Renal cortical epithelial cell (primary cell): ENCODE measurements at regions not wholly inside any gene's neighbourhood (a gene's known extent, or its start where the extent isn't known, plus 50 kb on each side); places are given as distances from the start of the nearest gene placed in this dataset.

ENCODE experiments used
- DNase-seq: peaks from one replicate; pipeline ENCODE4 v3.0.0-alpha.2; 2011; ENCODE audit warnings: low read depth

DNA sequence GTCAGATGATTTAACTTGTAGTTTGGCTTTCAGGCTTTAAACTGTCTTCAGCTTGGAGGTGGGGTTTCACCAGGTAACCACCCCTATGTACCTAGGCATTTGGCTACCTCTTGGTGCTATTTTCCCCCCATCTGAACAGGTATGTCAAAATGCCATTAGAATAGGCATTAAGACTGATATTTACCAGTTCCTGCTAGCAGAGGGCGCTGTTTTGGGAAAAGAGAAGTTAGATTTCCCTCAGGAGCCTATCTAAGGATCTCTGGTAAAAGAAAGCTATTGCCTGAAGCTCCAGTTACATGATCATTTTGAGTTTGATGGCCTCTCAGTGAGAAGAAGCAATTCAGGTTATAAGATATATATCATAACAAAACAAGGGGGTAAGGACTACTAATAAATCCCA, 879.1 kb downstream of the SH3BGRL start:
- no peak for DNase-seq

DNA sequence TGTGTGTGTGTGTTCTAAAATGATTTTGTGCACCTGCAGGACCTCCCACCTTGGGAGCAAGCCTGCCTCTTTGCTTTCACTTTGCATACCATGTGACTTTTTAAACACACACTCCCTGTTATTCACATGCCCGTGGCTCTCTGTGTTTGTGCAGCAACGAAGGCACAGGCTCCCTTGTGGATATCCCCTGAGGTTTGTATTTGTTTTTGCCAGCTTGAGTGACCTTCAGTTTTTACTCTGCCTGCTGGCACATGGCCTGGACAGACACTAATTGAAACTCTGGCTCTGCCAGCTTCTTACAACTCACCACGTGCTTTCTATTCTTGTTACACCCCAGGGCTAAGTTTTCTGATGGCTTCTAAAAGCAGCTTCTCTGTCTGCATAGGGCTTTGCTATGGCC, 885.8 kb downstream of the SH3BGRL start:
- peak; percentile 7 for DNase-seq

DNA sequence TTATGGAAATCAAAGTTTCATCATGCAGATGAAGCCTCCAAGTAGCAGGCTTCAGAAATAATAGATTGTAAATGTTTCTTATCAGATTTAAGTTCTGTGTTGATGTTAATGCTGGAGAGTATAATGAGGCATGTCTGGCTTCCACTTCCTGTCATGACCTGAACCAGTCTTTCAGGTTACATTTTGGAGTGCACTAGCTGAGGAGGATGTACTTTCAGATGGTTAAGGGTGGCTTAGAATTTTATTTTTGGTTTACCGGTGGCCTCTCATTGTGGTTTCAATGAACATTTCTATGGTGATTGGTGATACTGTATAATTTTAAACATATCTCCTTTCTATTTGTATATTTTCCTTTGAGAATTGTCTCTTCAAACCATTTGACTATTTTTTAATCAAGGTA, 890.4 kb downstream of the SH3BGRL start:
- DNase-seq: no peak

DNA sequence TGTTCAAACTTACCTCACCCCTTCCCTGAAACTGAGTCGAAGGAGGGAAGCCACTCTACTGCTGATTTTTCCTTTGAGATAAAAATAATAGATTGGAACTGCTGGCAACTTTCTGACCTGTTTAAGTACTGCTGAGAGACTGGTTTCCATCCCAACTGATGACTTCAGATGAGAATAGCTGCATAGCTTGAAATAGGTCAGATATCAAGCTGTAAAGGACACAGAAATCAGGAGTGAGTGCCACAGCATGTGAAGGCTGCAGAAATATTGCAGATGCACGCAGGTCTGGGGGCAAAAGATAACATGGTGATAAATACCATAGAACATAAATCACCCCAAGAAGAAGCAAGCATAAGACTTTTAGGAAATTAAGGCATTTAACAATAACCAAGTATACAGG, 923.2 kb downstream of the SH3BGRL start:
- no peak for DNase-seq

DNA sequence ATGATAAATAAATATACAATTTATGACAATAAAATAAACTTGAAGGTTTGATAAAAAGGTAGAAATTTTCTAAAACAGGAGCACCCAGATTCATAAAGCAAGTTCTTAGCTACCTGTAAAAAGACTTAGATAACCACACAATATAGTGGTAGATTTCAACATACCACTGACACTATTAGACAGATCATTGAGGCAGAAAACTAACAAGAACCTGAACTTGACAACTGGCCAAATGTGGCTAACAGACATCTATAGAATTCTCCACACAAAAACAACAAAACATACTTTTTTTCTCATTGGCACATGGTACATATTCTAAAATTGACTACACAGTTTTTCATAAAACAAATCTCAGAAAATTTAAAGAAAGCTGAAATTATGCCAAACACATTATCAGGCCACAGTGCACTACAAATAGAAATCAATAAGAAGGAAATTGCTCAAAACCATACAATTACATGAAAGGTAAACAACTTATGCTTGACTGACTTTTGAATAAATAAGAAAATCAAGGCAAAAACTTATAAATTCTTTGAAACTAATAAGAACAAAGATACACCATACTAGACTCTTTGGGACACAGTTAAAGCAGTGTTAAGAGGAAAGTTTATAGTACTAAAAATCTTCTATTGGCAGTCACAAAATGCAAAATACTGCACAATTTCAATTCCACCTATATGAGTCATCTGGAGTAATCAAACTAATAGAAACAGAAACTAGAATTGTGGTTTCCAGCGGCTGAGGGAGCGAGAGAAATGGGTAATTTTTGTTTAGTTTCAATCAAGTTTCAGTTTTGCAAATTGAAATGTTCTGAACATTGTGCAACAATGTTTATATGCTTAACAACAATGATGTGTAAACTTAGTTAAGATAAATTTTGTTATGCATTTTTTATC, 925.6 kb downstream of the SH3BGRL start:
- DNase-seq: peak; percentile 6

DNA sequence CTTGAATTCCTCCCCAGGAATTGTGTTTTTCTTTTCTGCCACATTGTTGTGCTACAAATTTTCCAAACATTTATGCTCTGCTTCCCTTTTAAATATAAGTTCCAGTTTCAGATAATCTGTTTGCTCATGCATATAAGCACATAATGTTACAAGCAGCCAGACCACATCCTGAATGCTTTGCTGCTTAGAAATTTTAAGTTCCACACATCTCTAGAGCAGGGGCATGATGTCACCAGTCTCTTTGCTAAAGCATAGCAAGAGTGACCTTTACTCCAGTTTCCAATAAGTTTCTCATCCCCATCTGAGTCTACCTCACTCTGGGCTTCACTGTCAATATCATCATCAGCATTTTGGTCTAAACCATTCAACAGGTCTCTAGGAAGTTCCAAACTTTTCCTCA, 932.5 kb downstream of the SH3BGRL start:
- peak; percentile 7 for DNase-seq

DNA sequence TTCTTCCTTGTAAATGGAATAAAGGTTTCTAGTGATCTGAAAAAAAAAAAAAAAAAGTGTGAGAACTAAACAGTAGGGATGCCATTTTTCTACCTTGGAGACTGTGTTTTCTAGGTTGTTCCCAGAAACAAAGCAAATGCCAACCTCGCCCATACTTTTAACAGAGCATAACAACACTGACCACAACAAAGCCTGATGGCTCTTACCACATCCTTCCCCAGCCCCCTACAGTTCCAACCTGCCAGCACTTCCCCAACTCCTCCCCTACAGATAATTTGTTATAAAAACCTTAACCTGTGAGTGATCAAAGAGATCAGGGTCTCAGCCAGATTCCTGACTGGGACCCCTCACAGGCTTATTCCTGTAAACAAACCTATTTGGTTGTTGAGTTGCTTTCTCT, 940.0 kb downstream of the SH3BGRL start:
- peak; percentile 14 for DNase-seq

DNA sequence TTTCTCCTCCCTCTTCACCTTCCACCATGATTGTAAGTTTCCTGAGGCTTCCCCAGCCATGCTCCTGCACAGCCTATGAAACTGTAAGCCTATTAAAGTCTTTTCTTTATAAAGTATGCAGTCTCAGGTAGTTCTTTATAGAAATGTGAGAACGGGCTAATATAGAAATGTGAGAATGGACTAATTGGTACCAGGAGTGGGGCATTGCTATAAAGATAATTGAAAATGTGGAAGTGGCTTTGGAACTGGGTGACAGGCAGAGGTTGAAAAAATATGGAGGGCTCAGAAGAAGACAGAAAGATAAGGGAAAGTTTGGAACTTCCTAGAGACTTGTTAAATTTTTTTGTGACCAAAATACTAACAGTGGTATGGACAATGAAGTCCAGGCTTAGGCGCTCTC, 959.3 kb downstream of the SH3BGRL start:
- DNase-seq: no peak

DNA sequence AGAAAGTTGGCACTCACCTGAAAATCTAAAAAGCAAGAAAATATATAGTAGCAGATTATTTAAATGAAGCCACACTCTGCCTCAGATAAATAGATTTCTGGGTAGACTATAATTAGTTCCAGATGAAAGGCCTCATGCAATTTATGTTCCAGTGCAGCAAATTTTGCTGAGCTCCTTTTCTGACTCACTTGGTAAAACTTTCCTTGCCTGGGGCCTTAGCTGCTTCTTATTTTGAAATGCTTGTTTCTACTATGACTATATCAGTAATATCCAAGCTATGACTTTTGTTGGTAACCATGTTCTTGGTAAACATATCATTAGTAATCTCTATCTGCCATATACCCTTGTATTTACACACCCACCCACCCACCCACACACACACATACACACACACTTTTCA, 961.8 kb downstream of the SH3BGRL start:
- DNase-seq: peak; percentile 37

DNA sequence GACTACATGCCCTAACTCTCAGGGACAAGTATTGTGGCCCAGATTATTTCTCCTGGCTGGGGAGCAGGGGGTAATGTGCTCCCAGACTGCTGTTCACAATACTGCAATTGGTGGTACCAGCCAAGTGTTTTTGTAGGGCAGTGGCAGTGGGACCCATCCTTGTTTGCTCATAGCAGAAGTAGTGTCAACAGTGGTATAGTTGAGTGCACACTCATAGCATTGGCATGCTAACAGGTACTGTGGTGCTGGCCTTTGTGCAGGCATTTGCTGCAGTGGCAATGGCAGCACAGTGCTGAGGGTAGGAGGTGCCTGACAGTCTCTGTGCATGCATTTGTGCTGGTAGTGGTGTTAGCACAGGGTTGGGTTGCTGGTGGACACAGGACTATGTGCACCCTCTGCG, 995.0 kb downstream of the SH3BGRL start:
- no peak for DNase-seq

DNA sequence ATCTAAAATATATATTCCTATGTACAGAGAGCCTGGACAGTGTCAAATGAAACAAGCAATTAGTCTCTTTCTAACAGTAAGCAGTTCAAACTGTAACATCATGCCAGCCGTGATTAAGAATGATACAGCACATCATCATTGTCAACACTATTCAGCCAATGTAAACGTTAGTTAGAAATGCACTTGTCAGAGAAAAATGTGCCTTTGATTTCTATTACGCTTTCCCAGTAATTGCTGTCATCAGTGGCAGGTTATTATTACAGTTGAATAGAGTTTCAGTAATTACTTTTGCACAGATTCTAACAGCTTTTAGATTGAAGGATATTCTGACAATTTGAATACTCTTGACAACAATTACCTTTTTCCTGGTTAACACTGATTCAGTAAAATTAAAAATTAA, 1007.1 kb downstream of the SH3BGRL start:
- no peak for DNase-seq

DNA sequence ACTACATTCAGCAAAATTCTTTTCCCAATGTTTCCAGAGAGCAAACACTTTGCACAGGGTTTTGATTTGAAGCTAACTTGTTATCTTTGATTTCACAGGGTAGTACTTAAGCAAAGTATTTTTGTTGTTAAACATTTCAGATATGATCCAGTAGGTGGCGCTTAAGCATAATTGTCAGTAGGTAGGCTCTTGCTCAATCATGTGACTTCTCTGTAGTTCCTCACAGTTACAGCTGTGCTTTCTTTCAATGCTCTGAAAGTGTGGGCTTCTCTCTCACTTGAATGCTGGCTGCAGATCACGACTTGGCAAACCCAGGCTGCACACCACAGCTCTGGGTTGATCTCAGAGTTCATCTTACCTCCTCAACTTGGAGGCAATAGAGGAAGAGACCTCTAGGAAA, 1016.5 kb downstream of the SH3BGRL start:
- peak; percentile 33 for DNase-seq

DNA sequence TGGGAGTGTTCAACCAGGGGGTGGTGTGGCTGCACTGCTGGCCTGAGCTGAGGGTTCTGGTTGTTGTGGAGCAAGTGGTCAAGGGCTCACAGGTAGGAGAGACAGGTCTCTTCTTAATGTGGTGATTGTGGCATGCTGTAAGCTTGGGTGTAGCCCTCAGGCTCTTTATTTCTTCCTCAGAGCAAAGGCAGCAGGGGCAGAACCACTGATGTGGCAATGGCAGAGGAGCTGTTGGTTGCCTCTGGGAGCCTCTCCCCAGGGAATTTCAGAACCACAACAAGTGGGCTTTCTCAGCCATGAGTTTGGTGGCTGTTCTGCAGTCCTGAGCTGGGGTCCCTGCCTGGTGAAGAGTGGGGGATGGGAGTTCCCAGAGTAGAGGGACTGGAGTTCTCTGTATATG, 1017.2 kb downstream of the SH3BGRL start:
- DNase-seq: no peak

DNA sequence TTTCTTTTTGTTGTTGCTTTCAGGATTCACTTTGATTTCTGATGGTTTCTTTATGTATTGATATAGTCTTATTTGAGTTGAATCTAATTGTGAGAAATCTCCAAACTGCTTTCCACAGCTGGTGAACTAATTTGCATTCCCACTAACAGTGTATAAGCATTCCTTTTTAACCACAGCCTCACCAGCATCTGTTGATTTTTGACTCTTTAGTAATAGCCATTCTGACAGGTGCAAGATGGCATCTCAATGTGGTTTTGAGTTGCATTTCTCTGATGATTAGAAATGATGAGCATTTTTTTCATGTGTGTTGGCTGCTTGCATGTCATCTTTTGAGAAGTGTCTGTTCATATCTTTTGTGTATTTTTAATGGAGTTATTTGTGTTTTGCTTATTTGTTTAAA, 1023.1 kb downstream of the SH3BGRL start:
- DNase-seq: no peak

DNA sequence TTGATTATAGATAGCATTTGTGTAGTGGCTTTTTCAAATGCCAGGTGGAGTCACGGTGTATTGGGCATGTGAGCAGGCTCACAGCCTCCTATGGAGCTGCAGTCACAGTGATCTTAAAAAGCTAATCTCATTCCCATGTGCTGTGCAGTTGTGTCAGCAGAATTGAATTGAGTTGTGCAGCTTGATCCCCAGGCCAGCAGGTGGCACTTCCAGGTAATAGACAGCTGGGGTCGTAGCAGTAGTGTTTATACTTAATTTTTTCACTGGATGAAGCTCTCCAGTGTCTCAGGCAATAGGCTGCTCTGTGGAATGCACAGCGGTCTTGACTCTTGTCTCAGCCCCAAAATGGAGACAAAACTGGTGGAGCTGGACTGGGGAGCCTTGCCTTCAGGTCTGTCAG, 1028.1 kb downstream of the SH3BGRL start:
- DNase-seq: no peak

DNA sequence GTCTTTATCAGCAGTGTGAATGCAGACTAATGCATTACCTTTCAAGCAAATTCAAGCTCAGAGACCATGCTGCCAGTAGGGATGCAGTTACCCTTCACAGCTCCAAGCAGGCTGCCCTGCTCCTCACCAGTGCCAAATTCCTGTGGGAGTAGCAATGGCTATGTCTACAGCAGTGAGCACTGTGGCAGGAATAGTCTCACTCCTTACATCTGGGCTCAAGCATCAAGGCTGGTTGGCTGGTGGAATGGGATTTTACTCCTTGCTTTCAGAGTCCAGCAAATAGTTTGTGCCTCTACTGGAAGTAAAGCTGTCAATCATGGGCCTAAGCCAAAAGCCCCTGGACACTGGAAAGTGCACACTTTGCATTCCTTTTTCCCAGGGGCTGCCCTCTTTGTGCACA, 1030.8 kb downstream of the SH3BGRL start:
- DNase-seq: no peak

DNA sequence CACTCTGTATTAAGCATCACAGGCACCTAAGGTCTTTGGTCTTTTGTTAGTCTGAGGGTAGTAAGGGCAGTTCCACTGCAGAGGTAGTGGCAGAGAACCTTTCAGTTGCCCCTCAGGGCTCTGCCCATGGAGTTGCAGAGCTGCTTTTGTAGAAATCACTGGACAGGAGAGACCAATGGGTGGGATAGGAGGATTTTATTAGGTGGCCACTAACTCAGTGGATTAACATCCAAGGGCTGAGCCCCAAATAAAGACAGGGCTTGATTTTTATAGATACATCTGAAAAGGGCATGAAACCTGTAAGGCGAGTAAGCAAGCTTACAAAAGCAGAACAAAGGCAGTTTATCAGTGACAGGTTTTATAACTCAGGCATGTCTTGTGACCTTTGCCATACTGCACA, 1035.4 kb downstream of the SH3BGRL start:
- DNase-seq: no peak
